HG02885 (cell line): ENCODE measurements at regions not wholly inside any gene's neighbourhood (a gene's known extent, or its start where the extent isn't known, plus 50 kb on each side); places are given as distances from the start of the nearest gene placed in this dataset.
"Not testable (repeated sequence)": the region's sequence is repeated elsewhere in the genome, so short reads cannot be mapped to it uniquely, and the experiment has no call there.

ENCODE experiments used
- ATAC-seq: cut with Tn5 transposase; IDR thresholded peaks from one replicate; pipeline ENCODE4 v1.9.1; 2021; ENCODE audit warnings: mild to moderate bottlenecking; ENCODE audit not compliant: unreplicated experiment, poor library complexity

GRCh38 chr10:56109454-56109853 lies 251.6 kb downstream of the ZWINT start:
- no peak for ATAC-seq

DNA sequence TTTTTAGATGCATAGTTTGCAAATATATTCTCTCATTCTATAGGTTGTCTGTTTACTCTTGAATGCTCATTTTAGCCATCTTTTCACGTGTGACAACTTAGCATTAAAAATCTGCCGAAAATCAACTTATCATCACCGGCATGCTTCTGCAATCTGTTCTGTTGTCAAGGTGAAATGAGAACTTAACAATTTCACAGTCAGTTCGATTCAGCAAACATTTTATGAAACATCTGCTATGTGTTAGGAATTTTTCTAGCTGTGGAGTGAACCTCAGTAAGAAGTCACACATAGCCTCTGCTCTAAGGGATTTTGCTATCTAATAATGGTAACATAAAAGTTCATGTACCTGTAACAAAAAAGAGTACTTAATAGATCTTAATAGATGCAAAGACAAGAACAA lies 256.1 kb downstream of the ZWINT start:
- no peak for ATAC-seq

DNA sequence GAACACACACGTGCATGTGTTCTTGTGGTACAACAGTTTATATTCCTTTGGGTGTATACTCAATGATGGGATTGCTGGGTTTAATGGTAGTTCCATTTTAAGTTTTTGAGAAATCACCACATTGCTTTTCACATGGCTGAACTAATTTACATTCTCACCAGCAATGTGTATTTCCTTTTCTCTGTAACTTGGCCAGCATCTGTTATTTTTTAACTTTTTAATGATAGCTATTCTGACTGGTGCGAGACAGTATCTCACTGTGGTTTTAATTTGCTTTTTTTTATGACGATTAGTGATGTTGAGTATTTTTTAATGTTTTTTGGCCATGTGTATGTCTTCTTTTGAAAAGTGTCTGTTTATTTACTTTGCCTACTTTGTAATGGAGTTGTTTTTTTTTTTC lies 256.6 kb downstream of the ZWINT start:
- no peak for ATAC-seq

- no peak for ATAC-seq
Measured at GRCh38 chr10:56096226-56096517, 264.9 kb downstream of the ZWINT start.

GRCh38 chr10:56095506-56096225 lies 265.4 kb downstream of the ZWINT start:
- no peak for ATAC-seq

- not testable (repeated sequence) for ATAC-seq
Measured at GRCh38 chr10:56093645-56094044, 267.4 kb downstream of the ZWINT start.

DNA sequence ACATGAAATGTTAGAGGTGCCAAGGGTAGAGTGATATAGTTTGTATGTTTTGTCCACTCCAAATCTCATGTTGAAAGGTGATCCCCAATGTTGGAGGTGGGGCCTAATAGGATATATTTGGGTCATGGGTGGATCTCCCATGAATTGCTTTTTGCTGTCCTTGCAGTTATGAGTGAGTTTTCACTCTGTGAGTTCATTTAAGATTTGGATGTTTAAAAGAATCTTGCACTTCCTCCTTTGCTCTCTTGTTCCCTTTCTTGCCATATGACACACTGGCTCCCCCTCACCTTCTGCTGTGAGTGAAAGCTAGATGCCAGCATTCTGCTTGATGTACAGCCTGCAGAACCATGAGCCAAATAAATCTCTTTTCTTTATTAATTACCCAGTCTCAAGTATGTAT lies 269.2 kb downstream of the ZWINT start:
- no peak for ATAC-seq

GRCh38 chr10:56090914-56091540 lies 270.0 kb downstream of the ZWINT start:
- no peak for ATAC-seq

DNA sequence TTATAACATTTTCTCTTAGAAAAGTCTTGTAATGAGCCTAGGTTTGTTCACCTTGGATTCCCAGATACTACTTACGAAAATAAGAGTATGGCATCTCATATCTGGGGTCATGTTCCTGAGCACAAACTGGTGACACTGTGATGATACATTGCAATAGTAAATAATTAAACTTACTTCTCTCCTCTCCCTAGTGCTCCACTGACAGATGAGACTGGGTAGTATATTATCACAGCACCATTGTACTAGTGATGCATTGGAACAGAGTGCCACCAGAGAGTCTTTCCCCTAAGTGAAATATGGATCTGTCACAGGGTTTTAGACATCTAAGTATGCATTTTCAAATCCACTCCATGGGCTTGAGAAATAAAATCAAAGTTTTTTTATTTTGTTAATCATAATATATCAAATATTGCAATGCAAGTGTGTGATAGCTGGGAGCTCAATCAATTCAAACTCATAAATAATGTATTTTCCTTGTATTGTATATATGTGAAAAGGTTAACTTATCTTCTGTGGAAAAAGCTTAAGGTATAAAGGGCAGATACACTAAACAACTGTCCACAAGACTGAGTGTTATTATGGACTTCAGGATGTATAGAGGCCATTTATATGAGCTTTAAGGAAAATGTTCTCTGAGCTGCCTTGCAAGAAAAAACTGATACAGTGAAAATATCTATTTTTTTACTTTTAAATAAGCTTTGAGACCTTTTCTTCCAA lies 275.5 kb downstream of the ZWINT start:
- no peak for ATAC-seq

- ATAC-seq: no peak
Measured at GRCh38 chr10:56082169-56082568, 278.9 kb downstream of the ZWINT start.

DNA sequence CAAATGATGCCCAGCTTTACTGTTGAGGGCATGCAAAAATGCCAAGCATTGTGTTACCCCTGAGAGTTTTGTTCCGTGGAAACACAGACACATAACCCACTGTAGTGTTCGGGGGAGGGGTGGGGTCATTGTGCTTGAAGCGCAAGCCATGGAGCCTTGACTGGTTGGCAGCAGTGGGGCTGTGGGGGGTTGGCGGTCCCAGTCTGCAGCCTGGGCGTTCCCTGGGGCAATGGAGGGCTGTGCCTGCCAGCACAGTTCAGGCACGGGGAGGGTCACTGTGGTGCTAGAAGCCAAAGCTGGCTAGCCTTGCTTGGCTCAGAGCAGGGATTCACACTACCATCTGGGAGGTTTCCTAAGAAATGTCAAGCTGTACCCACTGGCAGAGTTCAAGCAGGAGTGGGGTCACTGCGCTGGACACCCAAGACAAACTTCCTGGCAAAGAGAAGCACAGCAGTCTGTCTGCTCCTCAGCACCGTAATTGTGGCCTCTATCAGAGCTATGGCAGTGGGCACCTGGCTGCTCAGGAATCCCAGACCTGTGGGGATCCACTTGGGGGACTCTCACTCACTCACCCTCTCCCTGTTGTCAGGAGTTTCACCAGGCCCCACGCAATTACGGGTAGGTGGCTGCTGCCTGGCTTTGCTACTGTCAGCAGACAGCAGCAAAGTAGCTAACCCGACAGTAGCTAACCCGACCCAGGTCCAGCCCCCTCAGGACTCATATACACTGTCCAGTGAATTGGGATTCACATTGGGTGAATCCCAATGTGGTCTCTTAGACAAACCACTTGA lies 292.4 kb downstream of the ZWINT start:
- no peak for ATAC-seq

- ATAC-seq: no peak
Measured at GRCh38 chr10:56068040-56068439, 293.0 kb downstream of the ZWINT start.

GRCh38 chr10:56063642-56064041 lies 297.4 kb downstream of the ZWINT start:
- ATAC-seq: no peak

- no peak for ATAC-seq
Measured at GRCh38 chr10:56057860-56058259, 303.2 kb downstream of the ZWINT start.

DNA sequence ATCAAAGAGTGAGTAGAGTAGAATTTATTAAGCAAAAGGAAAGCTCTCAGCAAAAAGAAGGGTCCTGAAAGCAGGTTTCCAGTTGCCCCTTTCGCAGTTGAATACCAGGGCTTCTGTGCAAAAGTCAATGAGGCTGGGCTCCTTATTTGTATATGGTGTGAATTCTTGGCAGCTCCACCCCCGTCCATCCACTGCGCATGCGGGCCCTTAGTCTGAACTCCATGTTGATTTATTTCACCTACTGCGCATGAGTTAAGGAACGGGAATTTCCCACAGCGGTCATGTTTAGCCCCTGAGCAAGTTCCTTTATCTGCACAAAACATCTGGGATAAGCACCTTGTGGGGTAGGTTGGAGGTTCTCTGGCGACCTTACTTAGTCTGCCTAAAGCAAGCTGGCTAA lies 325.6 kb downstream of the ZWINT start:
- ATAC-seq: no peak

GRCh38 chr10:56028298-56029132 lies 332.5 kb downstream of the ZWINT start:
- peak; percentile 41 for ATAC-seq

DNA sequence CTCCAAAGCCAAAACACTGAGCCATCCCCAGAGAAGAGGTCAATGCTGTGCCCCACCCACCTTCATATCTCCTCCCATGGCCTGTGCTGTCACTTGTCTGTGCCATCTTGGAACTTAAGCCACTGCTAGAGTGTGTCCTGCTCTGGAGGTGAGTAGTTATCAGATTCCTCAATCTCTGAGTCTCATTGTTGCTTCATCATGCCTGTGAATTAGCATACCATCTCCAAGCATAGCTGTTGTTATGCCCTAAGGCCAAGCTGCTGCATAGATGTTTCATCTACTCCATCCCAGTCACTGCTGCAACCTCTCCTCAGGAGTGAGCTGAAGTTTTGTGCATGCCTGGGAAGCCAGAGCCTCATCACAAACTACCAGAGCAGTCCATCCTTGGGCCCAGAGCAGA lies 349.0 kb downstream of the ZWINT start:
- ATAC-seq: no peak

- no peak for ATAC-seq
Measured at GRCh38 chr10:56003555-56003954, 357.5 kb downstream of the ZWINT start.

DNA sequence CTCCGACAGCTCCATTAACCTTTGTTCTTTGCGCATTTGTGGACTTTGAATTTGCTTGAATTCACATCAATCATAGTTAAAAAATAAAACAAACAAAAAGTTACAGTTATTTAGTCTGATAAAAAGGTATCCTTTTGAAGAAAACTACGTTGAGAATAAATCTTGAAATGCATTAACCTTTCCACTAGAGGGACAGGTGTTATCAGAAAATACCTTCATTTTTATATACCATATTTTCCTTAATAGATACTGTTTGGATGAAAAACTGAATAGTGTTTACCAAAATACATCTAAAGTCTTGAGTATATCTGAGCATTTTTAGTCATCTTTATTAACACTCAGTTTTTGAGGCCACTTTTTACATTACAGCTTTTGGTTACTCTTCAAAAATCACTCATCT lies 371.9 kb downstream of the ZWINT start:
- no peak for ATAC-seq

DNA sequence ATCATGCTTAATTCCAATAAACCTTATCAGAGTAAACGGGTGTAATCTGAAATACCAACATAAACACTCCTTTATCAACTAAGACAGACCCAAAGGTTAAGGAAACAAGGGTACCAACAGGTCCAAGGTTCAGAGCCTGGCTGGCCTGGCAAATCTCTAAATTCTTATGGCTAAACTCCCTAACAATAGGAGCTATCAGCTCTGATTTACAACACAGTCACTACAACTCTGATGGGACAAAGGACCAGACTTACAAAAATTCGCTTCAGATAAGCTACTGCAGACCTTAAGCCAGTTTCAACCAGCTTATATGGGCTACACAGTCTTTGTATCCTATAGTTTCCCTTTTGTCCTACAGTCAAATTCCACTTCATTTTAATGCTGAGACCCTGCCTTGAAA lies 381.9 kb downstream of the ZWINT start:
- ATAC-seq: no peak
